Right lobe of liver (tissue), 4 donors: ENCODE measurements at regions not wholly inside any gene's neighbourhood (a gene's known extent, or its start where the extent isn't known, plus 50 kb on each side); places are given as distances from the start of the nearest gene placed in this dataset.

ENCODE experiments used
- CTCF ChIP-seq, 4 donors: fragments of 200-600 bp in 3 of 4; fragments of 450-650 bp in 1 of 4; IDR thresholded peaks; one replicate each; pipeline versions ENCODE4 v1.5.1 to v1.8.0; 2016 to 2022; ENCODE audit warnings: antibody characterized with exemption in 4 of 4, mild to moderate bottlenecking in 2 of 4
- POLR2A ChIP-seq: fragments of 450-650 bp; IDR thresholded peaks from one replicate; pipeline ENCODE4 v1.6.1; 2017; ENCODE audit warnings: antibody characterized with exemption, mild to moderate bottlenecking
- donor health status: DM: no; HTN: no; CAD: no.
- donor health status: DM: no; HTN: no; CAD: no.
- donor health status: DM: no; HTN: yes; CAD: no.

- TF ChIP-seq CTCF (IDR thresholded peaks at IDR 0.05): no peak
- TF ChIP-seq POLR2A: no peak
Measured at GRCh38 chr2:147495734-147496133, 349.1 kb upstream of the ACVR2A start.
